HG03060 (cell line): ENCODE measurements at regions not wholly inside any gene's neighbourhood (a gene's known extent, or its start where the extent isn't known, plus 50 kb on each side); places are given as distances from the start of the nearest gene placed in this dataset.
A peak's percentile ranks its signal among the peaks of the same experiment; 100 is the strongest.
"Not testable (repeated sequence)": the region's sequence is repeated elsewhere in the genome, so short reads cannot be mapped to it uniquely, and the experiment has no call there.

ENCODE experiments used
- ATAC-seq: cut with Tn5 transposase; IDR thresholded peaks from one replicate; pipeline ENCODE4 v1.9.1; 2021; ENCODE audit warnings: low read depth, moderate number of reproducible peaks; ENCODE audit not compliant: unreplicated experiment

DNA sequence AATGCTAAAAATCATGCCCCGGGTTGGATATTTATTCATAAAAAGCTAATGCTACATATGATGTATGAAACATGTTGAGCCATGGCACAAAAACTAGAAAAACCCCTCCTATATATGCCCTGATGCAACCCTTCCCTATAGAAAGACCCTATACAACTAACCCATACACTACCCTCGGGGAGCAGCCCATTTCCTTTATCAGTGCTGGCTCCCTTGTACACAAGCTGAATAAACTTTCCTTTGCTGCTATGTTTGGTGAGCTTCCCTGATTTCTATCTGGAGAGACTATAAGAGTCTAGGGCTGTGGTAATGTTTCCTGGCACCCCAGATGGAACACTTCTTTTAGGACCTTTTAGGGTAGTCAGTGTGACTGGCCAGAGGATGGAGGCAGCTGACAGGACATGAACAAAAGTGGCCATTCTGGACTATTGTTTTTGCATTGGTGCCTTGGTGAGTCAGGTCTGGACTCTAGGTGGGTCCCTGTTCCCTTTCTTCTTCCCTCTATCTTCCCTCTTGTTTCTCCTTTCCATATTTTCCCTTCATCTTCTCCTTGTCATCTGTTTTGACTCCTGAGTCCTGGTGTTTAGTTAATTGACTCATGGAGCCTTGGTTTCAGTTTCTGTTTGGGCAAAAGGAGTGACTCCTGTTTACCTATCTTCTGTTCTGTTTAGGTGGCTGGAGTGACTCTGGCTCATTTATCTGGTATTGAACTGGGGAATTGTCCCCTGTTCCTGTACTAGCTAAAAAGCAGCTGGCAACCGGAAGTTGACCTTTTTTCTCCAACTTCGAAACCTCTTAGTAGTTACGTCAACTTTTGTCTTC is 1321.8 kb upstream of the PCDH9 start:
- no peak for ATAC-seq

DNA sequence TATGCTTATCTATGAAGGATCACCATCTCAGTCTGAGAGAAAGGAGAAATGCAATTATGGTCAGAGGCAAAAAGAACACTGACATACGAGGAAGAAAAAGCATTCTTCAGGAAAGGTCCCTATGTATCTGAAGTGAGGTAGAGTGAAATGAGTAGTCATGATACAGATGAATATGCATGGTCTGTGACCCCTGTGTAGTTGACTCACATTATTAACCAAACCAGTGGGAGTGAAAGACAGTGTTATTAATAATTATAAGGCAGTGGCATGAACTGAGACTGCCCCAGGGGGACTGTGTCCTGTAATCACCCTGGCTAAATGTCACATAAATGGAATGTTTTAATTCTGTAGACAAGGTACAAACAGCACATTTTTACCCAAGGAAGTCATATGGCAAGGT is 1320.2 kb upstream of the PCDH9 start:
- ATAC-seq = peak; percentile 65

DNA sequence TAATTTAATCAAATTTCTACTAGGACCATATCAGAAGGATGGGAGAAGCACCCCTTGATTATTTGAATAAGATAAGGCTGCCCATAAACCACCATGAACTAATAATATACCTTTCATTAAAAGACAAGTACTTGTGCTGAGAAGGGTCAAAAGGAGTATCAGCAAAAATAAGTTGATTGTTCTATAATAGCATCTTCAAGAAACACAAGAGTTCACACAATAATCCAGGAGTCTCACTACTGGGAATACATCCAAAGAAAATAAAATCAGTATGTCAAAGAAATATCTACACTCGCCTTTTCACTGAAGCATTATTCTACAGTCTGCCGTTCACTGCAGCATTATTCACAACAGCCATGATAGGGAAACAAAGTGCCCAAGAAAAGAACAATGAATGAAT is 1310.1 kb upstream of the PCDH9 start:
- no peak for ATAC-seq

DNA sequence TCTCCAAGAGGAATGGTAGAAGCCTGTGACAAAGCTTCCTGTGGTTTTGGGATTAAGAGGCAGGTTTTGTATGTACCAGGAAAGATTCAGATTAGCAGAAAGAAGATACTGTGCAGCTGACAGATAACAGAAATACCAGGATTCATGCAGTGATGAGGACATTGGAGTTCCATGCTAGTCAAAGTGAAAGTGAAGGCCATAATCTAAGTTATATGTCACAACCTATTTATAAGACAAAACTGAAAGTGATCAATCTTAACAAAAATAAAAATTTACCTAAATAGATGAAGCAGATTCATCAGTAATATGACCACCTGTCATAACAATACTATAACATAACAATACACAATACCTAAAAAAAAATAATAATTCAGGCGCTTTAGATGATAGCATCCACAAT is 1305.2 kb upstream of the PCDH9 start:
- ATAC-seq = peak; percentile 86

DNA sequence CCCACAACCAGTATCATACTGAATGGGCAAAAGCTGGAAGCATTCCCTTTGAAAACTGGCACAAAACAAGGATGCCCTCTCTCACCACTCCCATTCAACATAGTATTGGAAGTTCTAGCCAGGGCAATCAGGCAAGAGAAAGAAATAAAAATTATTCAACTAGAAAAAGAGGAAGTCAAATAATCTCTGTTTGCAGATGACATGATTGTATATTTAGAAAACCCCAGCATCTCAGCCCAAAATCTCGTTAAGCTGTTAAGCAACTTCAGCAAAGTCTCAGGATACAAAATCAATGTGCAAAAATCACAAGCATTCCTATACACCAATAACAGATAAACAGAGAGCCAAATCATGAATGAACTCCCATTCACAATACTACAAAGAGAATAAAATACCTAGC is 1297.0 kb upstream of the PCDH9 start:
- ATAC-seq = not testable (repeated sequence)

DNA sequence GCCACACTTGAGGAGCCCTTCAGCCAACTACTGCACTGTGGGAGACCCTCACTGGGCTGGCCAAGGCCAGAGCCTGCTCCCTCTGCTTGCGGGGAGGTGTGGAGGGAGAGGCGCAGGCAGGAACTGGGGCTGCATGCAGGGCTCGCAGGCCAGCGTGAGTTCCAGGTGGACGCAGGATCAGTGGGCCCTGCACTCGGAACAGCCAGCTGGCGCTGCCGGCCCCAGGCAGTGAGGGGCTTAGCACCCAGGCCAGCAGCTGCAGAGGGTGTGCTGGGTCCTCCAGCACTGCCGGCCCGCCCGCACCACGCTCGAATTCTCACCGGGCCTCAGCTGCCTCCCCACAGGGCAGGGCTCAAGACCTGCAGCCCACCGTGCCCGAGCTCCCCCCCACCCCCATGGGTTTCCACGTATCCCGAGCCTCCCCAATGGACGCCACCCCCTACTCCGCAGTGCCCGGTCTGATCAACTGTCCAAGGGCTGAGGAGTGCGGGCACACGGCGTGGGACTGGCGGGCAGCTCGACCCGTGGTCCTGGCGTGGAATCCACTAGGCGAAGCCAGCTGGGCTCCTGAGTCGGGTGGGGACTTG is 1293.8 kb upstream of the PCDH9 start:
- ATAC-seq = no peak

DNA sequence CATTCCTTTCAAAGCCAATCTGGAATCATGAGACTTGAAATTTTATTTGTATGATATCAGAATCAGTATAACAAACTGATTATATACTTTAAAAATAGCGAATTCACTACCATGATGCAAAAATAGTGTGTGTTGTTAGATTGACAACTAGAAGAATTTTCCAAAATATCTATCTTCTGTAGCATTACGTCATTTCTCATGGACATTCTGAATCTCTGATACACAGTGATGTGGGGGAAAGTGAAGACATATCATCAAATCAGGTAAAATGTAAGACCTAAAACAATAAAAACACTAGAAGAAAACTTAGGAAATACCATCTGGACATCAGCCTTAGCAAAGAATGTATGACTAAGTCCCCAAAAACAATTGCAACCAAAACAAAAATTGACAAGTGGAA is 1292.0 kb upstream of the PCDH9 start:
- no peak for ATAC-seq

DNA sequence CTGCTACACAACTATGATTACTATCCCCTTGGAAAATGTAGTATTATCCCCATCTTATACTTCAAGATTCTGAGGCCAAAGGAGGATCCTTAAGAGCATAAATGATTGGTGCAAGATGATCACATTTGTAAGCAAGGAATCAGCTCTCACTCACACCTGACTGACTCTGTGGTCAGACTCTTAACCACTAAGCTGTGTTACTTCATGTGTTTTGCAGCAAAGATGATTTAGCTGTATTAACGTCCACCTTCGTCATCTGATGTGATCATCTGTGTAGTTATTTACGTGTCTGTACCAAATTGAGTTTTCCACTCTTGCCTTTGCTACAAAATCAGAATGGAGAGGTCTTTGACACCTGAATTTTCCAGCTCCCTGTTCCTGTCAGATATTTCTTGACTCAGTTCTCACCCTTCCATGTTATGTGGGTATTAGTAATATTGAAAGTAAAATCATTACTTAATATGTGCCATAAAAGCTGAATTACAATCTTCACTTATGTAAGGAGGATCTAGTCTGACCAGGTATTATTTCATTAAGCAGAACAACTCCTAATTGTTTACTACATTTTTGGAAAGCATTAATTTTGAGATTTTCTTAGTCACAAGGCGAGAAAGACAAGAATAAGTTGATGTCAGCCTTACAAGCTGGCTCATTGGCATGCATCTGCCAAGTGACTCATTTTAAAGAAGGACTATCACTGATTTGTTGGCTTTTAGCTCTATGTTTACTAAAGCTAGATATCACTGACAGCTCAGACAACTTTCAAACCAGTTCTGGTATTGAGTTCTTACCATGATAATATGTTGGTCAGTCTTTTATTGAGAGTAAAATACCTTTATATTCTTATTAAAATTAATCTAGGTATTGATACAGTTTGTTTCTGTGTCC is 1279.8 kb upstream of the PCDH9 start:
- peak; percentile 83 for ATAC-seq

DNA sequence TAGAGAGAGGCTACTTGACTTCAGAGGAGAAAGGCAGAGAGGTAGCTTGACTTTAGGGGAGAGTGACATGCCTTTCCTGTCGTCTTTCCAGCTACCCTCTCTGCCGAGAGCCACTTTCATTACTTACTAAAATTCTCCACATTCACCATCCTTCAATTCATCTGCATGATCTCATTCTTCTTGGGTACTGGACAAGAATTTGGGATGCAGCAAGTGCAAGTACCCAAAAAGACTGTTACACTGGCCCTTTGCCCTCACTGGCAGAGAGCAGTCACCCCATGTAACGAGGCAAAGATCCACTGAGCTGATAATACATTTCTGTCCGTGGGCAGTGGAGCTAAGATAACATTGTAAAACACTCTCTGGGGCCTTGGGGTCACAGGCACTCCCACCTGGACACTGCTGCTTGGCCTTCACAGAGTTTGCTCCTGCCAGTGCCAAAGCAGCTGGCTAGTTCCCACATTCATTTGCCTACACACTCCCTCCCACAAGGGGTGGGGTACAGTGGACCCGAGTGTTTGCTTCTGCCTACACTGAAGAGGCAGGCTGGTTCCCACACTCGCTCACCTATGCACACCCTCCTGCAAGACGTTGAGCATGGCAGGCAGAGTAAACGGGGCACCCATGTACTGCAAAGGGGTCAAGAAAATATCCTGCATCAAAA is 1276.9 kb upstream of the PCDH9 start:
- no peak for ATAC-seq

DNA sequence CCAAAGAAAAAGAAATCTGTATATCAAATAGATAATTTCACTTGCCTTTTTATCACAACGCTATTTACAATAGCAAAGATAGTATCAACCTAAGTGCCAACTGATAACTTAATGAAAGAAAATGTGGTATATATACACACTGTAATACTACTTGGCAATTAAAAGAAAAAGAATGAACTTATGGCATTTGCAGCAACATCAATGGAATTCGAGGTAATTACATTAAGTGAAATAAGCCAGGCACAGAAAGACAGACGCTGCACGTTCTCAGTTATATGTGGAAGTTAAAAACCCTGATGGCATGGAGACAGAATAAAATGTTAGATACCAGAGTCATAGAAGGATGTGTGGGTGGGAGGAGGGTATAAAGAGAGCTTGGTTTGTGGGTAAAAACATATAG is 1260.5 kb upstream of the PCDH9 start:
- no peak for ATAC-seq

DNA sequence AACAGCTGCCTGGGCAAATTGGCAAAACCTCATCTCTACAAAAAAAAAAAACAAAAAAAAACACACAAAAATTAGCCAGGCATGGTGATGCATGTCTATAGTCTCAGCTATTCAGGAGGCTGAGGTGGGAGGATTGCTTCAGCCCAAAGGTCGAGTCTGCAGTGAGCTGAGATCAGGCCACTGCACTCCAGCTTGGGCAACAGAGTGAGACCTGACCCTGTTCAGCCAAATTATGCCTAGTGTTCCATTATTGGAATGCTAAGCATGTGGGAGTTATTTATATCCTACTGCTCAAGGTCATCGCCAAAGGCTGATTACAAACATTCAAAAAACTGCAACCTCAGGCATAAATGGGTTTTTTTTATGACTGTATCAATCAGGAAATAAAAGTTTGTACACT is 1251.0 kb upstream of the PCDH9 start:
- ATAC-seq = no peak

DNA sequence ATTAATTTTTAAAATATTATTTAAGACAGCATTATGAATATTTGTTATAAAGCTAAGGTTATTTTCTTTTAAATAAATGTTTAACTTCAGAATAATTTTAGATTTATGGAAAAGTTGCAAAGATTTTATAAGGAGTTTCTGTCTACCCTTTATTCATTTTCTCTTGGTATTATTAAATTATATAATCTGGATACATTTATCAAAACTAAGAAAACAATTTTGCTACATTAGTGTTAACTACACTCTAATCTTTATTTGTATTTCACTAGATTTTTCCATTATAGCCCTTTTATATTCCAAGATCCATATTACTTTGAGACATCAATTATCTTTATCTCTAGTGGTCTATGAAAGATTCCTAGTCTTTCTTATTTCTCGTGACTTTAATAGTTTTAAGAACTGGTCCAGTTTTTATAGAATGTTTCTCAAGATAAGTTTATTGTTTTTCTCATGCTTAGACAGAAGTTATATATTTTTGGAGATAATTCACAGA is 1243.7 kb upstream of the PCDH9 start:
- ATAC-seq = no peak

DNA sequence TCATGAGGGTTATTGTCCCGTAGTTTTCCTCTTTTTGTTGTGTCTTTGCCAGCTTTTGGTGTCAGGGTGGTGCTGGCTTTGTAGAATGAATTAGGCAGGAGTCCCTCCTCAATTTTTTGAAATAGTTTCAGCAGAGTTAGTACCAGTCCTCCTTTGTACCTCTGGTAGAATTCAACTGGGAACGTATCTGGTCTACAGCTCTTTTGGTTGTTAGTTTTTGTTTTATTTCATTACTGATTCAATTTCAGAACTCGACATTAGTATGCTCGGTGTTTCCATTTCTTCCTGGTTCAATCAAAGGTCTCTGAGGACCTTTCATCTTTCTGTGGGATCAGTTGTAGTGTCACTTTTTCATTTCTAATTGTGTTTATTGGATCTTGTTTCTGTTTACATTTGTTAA is 1237.0 kb upstream of the PCDH9 start:
- ATAC-seq = no peak

DNA sequence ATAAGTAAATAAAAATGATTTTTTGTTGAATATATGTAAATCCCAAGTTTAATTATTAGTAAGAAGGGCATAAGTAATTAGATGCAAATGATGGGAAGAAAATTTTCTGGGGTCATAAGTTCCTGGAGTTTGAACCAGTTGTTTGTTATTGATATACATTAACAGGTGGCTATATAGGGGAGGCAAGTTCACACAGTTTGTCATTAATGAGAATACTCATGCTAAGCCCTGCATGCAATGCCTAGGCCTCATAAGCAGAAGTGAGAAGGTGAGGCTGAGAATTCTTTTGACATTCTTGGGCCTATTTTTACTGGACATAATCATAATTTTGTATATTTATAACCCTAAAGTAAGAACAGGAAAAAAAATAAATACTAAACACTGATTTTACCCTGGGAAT is 1210.7 kb upstream of the PCDH9 start:
- no peak for ATAC-seq

DNA sequence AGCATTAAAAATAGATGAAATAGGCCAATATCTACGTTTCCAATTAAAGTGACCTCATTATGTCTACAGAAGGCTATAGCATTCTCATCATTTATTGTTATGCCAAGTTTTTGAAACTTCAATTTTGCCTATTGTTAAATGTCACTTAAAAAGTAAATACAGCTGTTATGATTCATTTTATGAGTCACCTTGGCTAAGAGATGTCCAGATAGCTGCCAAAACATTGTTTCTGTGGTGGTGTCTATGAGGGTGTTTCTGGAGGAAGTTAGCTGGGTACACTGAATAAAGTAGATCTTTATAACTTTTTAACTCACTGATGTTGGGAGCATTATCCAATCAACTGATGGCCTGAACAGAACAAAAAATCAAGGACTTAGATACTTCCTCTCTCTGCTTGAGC is 1209.7 kb upstream of the PCDH9 start:
- peak; percentile 43 for ATAC-seq

DNA sequence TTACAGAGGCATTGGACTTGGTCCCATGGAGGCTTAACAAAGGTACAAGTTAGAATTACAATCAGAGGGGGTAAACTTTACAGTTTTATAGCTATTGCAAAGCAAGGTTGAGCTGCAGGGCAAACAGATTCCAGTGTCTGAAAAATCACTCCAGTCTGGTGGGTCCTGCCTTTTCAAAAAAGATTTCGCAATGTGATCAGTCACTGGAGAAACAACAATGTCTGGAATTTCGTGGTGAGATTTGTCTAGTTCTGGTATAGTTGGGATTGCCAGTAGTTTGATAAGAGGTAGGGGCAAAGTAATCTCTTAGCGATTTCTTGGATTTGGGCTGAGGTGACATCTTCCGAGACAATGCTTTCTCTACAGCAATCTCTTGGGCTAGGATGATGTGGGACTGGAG is 1198.2 kb upstream of the PCDH9 start:
- no peak for ATAC-seq

DNA sequence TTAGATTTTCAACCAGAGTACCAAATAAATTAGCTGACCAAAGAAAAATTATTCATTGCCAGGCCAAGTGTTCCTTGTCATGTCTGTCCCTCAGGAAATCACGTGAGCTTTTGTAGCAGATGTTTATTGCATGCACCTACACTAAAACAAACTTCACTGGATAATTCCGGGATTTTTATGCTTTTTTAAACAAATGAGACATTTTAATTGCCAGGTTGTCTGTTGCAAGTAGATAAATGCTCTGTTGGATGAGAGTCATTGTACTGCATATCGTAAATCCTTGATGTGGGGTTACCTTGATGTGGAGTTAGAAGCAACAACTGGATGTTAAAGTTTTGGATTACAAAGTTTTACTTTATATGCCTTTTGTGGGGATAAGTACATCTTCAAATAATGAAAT is 1187.7 kb upstream of the PCDH9 start:
- no peak for ATAC-seq

DNA sequence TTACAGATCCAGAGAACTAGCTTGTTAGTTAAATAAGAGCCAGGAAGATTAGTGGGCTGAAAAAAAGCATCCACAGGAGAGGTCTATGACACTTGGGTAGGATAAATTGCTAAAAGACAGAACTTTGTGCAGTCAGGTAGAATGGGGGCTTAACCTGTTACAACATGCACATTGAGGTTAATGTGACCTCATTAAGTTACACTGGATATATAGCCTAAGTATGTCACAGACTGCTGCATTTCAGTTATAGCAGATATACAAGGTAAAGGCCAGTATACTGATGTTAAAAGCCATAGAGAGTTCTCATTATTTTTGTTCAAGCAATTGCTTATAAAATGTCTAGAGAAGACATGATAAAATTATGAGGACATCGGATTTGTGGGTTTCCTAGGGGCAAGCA is 1179.9 kb upstream of the PCDH9 start:
- ATAC-seq = no peak

DNA sequence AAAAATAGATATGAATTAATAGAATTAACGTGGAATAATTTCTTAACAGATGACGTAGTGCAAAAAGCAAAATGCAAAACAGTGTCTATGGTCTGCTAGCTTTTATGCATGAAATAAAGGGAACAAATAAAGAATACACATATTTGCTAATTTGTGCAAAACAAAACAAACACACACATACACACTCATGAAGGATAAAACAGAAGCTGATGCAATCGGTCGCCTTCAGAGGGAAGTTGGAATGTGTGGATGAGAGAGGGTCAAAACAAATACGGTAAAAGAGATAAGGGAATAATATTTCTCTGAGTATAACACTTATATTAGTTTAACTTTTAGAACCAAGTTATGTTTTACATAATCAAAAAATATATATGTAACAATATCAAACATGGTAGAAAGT is 1160.9 kb upstream of the PCDH9 start:
- no peak for ATAC-seq

DNA sequence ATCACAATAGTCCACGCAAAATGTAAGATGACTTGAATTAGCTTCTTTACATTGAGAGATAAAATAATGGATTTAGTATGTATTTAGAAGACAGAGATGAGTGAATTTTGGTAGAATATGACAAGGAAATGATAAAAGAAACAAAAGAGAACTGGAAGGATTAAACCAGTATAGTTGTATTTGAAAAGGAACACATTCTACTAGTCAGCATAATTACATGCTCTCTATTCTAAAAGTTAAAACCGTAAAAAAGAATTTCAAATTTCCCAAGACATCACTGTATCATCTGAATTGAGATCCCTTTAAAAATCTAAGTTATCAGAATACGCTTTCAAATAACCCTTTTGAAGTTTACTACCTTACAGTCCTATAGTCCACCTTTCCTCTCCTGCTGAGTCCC is 1156.7 kb upstream of the PCDH9 start:
- ATAC-seq = no peak
